HepG2 (cell line): ENCODE measurements at regions not wholly inside any gene's neighbourhood (a gene's known extent, or its start where the extent isn't known, plus 50 kb on each side); places are given as distances from the start of the nearest gene placed in this dataset.
A peak's percentile ranks its signal among the peaks of the same experiment; 100 is the strongest.

Source experiments
- ATAC-seq: fragments of 200-7000 bp; cut with Tn5 transposase; 3 replicates; pipeline ENCODE4 v1.9.1; 2020; ENCODE audit warnings: mild to moderate bottlenecking, moderate library complexity
- BruUV-seq: library from RNA; stranded (reverse); fragments of 400-500 nt; replicated peaks from 2 replicates; lab custom pipeline; 2021; lab: Mats Ljungman, UMichigan
- CTCF ChIA-PET: fragments of 300-600 bp; formaldehyde crosslinking; extraction: SDS; loops from one replicate; lab custom pipeline; 2021; ENCODE audit warnings: low total read pairs, inconsistent platforms, low intra/inter-chr PET ratio; lab: Yijun Ruan, JAX
- POLR2A ChIA-PET: fragments of 350-600 bp; sonication (Branson Sonifier 250); formaldehyde crosslinking; loops from one replicate; lab custom pipeline; 2020; ENCODE audit warnings: antibody characterized with exemption, inconsistent platforms; lab: Yijun Ruan, JAX
- DNase-seq: peaks from one replicate; pipeline ENCODE4 v3.0.0-alpha.2; 2015; ENCODE audit warnings: low spot score
- FAIRE-seq: peaks from 3 replicates; lab custom pipeline; 2011; peaks lifted over from hg19 to GRCh38; lab: Jason Lieb, UNC
- H2AFZ ChIP-seq: one replicate; pipeline ENCODE4 v1.6.1; 2011; ENCODE audit warnings: low read length, inconsistent platforms
- H3K27ac ChIP-seq: fragments of 300-600 bp; 3 replicates; pipeline ENCODE4 v1.8.0; 2011; ENCODE audit warnings: mixed run types, mild to moderate bottlenecking, mixed read lengths, low read length, inconsistent platforms; ENCODE audit not compliant: insufficient read depth; ENCODE audit errors: extremely low read length
- H3K27me3 ChIP-seq, 2 experiments: fragments of 200-600 bp in 1 of 2; 2 replicates in 1 of 2; 3 replicates in 1 of 2; pipeline versions ENCODE4 v1.6.0 to v1.8.0; 2011; ENCODE audit warnings: low read length in 2 of 2, mild to moderate bottlenecking in 2 of 2, moderate library complexity in 2 of 2, inconsistent platforms in 1 of 2; ENCODE audit not compliant: insufficient read depth in 2 of 2, control insufficient read depth in 1 of 2
- H3K36me3 ChIP-seq, 2 experiments: fragments of 200-600 bp in 1 of 2; replicated peaks in 1 of 2; 2 replicates in 1 of 2; 3 replicates in 1 of 2; pipeline versions ENCODE4 v1.5.1 to v1.8.0; 2011; ENCODE audit warnings: low read length in 2 of 2, inconsistent platforms in 1 of 2; ENCODE audit not compliant: insufficient read depth in 2 of 2, control insufficient read depth in 1 of 2
- H3K4me1 ChIP-seq: 2 replicates; pipeline ENCODE4 v1.5.1; 2012; ENCODE audit warnings: low read length, inconsistent platforms; ENCODE audit not compliant: insufficient read depth
- H3K4me2 ChIP-seq: 2 replicates; pipeline ENCODE4 v1.6.0; 2011; ENCODE audit warnings: low read depth, low read length, inconsistent platforms
- H3K4me3 ChIP-seq, 3 experiments: fragments of 200-600 bp in 1 of 3; sonication (generic), shearing (Covaris generic) in 1 of 3; replicated peaks in 1 of 3; 2 replicates each; pipeline ENCODE4 v1.5.1; 2011 to 2016; ENCODE audit warnings: low read length in 3 of 3, inconsistent platforms in 2 of 3, low read depth in 2 of 3, mild to moderate bottlenecking in 2 of 3, control low read depth in 1 of 3, mixed read lengths in 1 of 3; ENCODE audit not compliant: insufficient read depth in 1 of 3
- H3K79me2 ChIP-seq: one replicate; pipeline ENCODE4 v1.6.1; 2011; ENCODE audit warnings: low read length, inconsistent platforms; ENCODE audit not compliant: insufficient read depth
- H3K9ac ChIP-seq: 2 replicates; pipeline ENCODE4 v1.6.0; 2011; ENCODE audit warnings: mild to moderate bottlenecking, low read depth, low read length, inconsistent platforms; ENCODE audit not compliant: insufficient read depth
- H3K9me3 ChIP-seq: 2 replicates; pipeline ENCODE4 v1.5.1; 2012; ENCODE audit warnings: mild to moderate bottlenecking, low read length
- H4K20me1 ChIP-seq: 2 replicates; pipeline ENCODE4 v1.6.0; 2011; ENCODE audit warnings: inconsistent platforms, mild to moderate bottlenecking, low read length, moderate library complexity; ENCODE audit not compliant: insufficient read depth
- FOSL2 ChIP-seq: sonication (generic); formaldehyde crosslinking; IDR thresholded peaks from 2 replicates; pipeline ENCODE4 v1.4.0; 2020; ENCODE audit warnings: missing genetic modification reagents
- FOXO1 ChIP-seq: sonication (generic); formaldehyde crosslinking; IDR thresholded peaks from 2 replicates; pipeline ENCODE4 v1.4.0; 2020; ENCODE audit warnings: missing genetic modification reagents
- MNT ChIP-seq: fragments of 450-650 bp; IDR thresholded peaks from 2 replicates; pipeline ENCODE4 v1.6.1; 2016
- RFX1 ChIP-seq: fragments of 450-650 bp; IDR thresholded peaks from 2 replicates; pipeline ENCODE4 v1.6.1; 2017
- THRA ChIP-seq: sonication (generic); formaldehyde crosslinking; IDR thresholded peaks from 2 replicates; pipeline ENCODE4 v1.4.0; 2020; ENCODE audit warnings: missing genetic modification reagents, borderline replicate concordance
- ZNF337 ChIP-seq: sonication (generic); formaldehyde crosslinking; IDR thresholded peaks from 2 replicates; pipeline ENCODE4 v1.5.1; 2020; ENCODE audit warnings: missing genetic modification reagents, low read depth, mild to moderate bottlenecking, borderline replicate concordance
- WGBS: methylation state at CpG from one replicate; pipeline ENCODE4 v1.1.6; 2017; ENCODE audit warnings: low lambda C conversion rate; 5-methylcytosine and 5-hydroxymethylcytosine counted together
- in situ Hi-C: cut with HindIII; loops from 2 replicates; pipeline ENCODE4 v1.10.0; 2017; ENCODE audit warnings: low pct_unique_long_range_greater_than_20kb; ENCODE audit not compliant: extremely low pct_ligation_motif_present
- intact Hi-C: fragments of 100-400 bp; cut with micrococcal nuclease; formaldehyde crosslinking; loops from one replicate; pipeline ENCODE4 v1.10.0; 2022; ENCODE audit not compliant: unreplicated experiment
- TF ChIP-seq, protein P1 (sequence below): sonication (generic); formaldehyde crosslinking; IDR thresholded peaks from 2 replicates; pipeline ENCODE4 v1.4.0; 2020; ENCODE audit warnings: missing genetic modification reagents, borderline replicate concordance

- TF ChIP-seq MNT (no peak), FOXO1 (CRISPR knock-in tag) (no peak), THRA (CRISPR knock-in tag) (no peak)
Observed at GRCh38 chr3:24972491-24972890, 455.6 kb upstream of the RARB start (continued).

- BruUV-seq: no TSS peak
- TF ChIP-seq RFX1: no peak
- no peak for TF ChIP-seq ZNF337 (CRISPR knock-in tag)
- TF ChIP-seq FOSL2 (CRISPR knock-in tag): no peak
- TF ChIP-seq, protein P1, sequence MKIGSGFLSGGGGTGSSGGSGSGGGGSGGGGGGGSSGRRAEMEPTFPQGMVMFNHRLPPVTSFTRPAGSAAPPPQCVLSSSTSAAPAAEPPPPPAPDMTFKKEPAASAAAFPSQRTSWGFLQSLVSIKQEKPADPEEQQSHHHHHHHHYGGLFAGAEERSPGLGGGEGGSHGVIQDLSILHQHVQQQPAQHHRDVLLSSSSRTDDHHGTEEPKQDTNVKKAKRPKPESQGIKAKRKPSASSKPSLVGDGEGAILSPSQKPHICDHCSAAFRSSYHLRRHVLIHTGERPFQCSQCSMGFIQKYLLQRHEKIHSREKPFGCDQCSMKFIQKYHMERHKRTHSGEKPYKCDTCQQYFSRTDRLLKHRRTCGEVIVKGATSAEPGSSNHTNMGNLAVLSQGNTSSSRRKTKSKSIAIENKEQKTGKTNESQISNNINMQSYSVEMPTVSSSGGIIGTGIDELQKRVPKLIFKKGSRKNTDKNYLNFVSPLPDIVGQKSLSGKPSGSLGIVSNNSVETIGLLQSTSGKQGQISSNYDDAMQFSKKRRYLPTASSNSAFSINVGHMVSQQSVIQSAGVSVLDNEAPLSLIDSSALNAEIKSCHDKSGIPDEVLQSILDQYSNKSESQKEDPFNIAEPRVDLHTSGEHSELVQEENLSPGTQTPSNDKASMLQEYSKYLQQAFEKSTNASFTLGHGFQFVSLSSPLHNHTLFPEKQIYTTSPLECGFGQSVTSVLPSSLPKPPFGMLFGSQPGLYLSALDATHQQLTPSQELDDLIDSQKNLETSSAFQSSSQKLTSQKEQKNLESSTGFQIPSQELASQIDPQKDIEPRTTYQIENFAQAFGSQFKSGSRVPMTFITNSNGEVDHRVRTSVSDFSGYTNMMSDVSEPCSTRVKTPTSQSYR (CRISPR knock-in tag): peak; percentile 12; the same call in 1 of the 2 replicates
- H3K4me2 ChIP-seq: no peak overlapping the region
- FAIRE-seq: no peak
- H3K4me3 ChIP-seq: no peak overlapping the region
- H3K27ac ChIP-seq: no peak overlapping the region
- POLR2A ChIA-PET: no interaction called here
- no peaks in the 10 kb centered on the region for H4K20me1 ChIP-seq
- intact Hi-C loops: no loop called here
- no peak overlapping the region for H3K9ac ChIP-seq
- H2AFZ ChIP-seq: no peak overlapping the region
- H3K27me3 ChIP-seq: no peaks in the 10 kb centered on the region
- no peaks in the 10 kb centered on the region for H3K9me3 ChIP-seq
- CTCF ChIA-PET: no interaction called here
- H3K36me3 ChIP-seq: no peaks in the 10 kb centered on the region
- no peak for ATAC-seq
- no peak for DNase-seq
- no CpG with 5 or more reads among the region's 5 CpGs for WGBS
- in situ Hi-C loops: no loop called here
- no peaks in the 10 kb centered on the region for H3K4me1 ChIP-seq
- H3K79me2 ChIP-seq: no peaks in the 10 kb centered on the region
Observed at GRCh38 chr3:24981309-24981708, 446.8 kb upstream of the RARB start.
